ENCODE measurements at regions not wholly inside any gene's neighbourhood (a gene's known extent, or its start where the extent isn't known, plus 50 kb on each side); places are given as distances from the start of the nearest gene placed in this dataset.

GRCh38 chr2:116413659-116414058, 1400.8 kb upstream of the DDX18 start:
- ChIA-PET POLR2A (ENCODE audit: low non-redundant PET) (no interaction called here), CTCF (no interaction called here)
- no peak overlapping the region for H3K27ac ChIP-seq
- no peak for DNase-seq (ENCODE audit: low spot score)
- TF ChIP-seq CTCF (conservative IDR thresholded peaks at IDR 0.05; ENCODE audit: low read depth) = no peak

GRCh38 chr2:116416731-116417377, 1397.6 kb upstream of the DDX18 start:
- TF ChIP-seq CTCF (conservative IDR thresholded peaks at IDR 0.05; ENCODE audit: low read depth) = no peak
- DNase-seq (ENCODE audit: low spot score) = no peak
- ChIA-PET POLR2A (ENCODE audit: low non-redundant PET) (interaction anchor here (0.6 kb wide), 1 partner anchor 12 kb away, joined by 3 read pairs; no protein-coding TSS in a partner anchor), CTCF (no interaction called here)
- H3K27ac ChIP-seq = no peak overlapping the region

DNA sequence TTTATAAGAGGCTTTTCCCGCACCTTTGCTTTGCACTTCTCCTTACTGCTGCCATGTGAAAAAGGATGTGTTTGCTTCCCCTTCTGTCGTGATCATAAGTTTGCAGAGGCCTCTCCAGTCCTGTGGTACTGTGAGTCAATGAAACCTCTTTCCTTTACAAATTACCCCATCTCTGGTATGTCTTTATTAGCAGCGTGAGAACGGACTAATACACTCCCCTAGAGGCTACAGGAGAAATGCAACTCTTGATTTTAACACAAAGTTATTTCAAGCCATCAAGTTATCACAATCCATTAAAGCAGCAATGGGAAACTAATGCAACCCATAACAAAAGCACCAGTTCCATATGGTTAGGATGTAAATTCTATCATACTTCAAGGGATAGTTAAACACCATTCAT, 1378.8 kb upstream of the DDX18 start:
- no peak for DNase-seq (ENCODE audit: low spot score)
- CTCF ChIA-PET = no interaction called here
- H3K27ac ChIP-seq = no peak overlapping the region
- no peak for TF ChIP-seq CTCF (conservative IDR thresholded peaks at IDR 0.05; ENCODE audit: low read depth)
- POLR2A ChIA-PET (ENCODE audit: low non-redundant PET) = no interaction called here

GRCh38 chr2:116440104-116440653, 1374.3 kb upstream of the DDX18 start:
- no peak for TF ChIP-seq CTCF (conservative IDR thresholded peaks at IDR 0.05; ENCODE audit: low read depth)
- DNase-seq (ENCODE audit: low spot score) = no peak
- H3K27ac ChIP-seq = no peak overlapping the region
- ChIA-PET CTCF (no interaction called here), POLR2A (ENCODE audit: low non-redundant PET) (no interaction called here)

DNA sequence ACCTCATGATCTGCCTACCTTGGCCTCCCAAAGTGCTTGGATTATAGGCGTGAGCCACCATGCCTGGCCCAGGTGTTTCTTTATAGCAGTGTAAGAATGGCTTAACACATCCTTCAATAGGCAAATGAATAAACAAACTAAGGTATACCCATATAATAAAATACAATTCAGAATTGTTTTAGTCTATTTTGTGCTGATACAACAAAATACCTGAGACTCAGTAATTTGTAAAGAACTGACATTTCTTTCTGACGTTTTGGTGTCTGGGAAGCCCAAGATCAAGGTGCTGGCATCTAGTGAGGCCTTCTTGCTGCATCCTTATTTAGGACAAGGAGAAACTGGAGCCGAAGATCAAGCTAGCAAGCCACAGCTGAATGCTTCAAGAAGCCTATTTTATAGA, 1372.1 kb upstream of the DDX18 start:
- no peak overlapping the region for H3K27ac ChIP-seq
- CTCF ChIA-PET = no interaction called here
- TF ChIP-seq CTCF (conservative IDR thresholded peaks at IDR 0.05; ENCODE audit: low read depth) = no peak
- POLR2A ChIA-PET (ENCODE audit: low non-redundant PET) = no interaction called here
- DNase-seq (ENCODE audit: low spot score) = no peak

- no peak for DNase-seq (ENCODE audit: low spot score)
- CTCF ChIA-PET = no interaction called here
- no peak for TF ChIP-seq CTCF (conservative IDR thresholded peaks at IDR 0.05; ENCODE audit: low read depth)
- H3K27ac ChIP-seq = no peak overlapping the region
- POLR2A ChIA-PET (ENCODE audit: low non-redundant PET) = no interaction called here
Measured at GRCh38 chr2:116444256-116444872, 1370.1 kb upstream of the DDX18 start.
